Peyer's patch (tissue), 4 donors: ENCODE measurements at regions not wholly inside any gene's neighbourhood (a gene's known extent, or its start where the extent isn't known, plus 50 kb on each side); places are given as distances from the start of the nearest gene placed in this dataset.

Experiments
- POLR2A ChIP-seq, 2 donors: fragments of 450-650 bp; IDR thresholded peaks; one replicate each; pipeline ENCODE4 v1.5.1; 2017; ENCODE audit warnings: antibody characterized with exemption in 2 of 2, mild to moderate bottlenecking in 2 of 2, moderate library complexity in 2 of 2
- TF ChIP-seq, protein P1 (sequence below), 6 experiments: fragments of 450-650 bp in 4 of 6; fragments of 200-600 bp in 2 of 6; sonication (generic) in 1 of 6; IDR thresholded peaks; one replicate each; pipeline ENCODE4 v1.5.1; 2017 to 2019; ENCODE audit warnings: antibody characterized with exemption in 6 of 6, mild to moderate bottlenecking in 3 of 6, moderate library complexity in 1 of 6

DNA sequence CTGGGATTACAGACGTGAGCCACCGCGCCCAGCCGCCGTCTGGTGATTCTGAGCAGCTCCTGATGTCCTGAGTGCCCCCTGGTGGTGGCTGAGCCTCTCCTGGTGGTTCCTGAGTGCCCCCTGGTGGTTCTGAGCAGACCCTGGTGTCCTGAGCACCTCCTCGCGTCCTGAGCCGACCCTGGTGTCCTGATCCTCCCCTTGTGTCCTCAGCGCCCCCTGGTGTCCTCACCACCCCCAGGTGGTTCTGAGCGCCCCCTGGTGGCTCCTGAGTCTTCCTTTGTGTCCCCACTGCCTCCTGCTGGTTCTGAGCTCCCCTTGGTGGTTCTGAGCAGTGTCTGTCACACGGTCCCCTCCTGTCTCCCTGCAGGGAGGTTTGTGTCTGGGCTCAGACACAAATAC is 1304.9 kb downstream of the TMEM121 start:
- TF ChIP-seq, protein P1, sequence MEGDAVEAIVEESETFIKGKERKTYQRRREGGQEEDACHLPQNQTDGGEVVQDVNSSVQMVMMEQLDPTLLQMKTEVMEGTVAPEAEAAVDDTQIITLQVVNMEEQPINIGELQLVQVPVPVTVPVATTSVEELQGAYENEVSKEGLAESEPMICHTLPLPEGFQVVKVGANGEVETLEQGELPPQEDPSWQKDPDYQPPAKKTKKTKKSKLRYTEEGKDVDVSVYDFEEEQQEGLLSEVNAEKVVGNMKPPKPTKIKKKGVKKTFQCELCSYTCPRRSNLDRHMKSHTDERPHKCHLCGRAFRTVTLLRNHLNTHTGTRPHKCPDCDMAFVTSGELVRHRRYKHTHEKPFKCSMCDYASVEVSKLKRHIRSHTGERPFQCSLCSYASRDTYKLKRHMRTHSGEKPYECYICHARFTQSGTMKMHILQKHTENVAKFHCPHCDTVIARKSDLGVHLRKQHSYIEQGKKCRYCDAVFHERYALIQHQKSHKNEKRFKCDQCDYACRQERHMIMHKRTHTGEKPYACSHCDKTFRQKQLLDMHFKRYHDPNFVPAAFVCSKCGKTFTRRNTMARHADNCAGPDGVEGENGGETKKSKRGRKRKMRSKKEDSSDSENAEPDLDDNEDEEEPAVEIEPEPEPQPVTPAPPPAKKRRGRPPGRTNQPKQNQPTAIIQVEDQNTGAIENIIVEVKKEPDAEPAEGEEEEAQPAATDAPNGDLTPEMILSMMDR (IDR thresholded peaks at IDR 0.05): peak in 5 of 6 experiments; percentile 15 to 49 (median 40)
- TF ChIP-seq POLR2A (IDR thresholded peaks at IDR 0.05): no peak
